Loucy (cell line): ENCODE measurements at regions not wholly inside any gene's neighbourhood (a gene's known extent, or its start where the extent isn't known, plus 50 kb on each side); places are given as distances from the start of the nearest gene placed in this dataset.

ENCODE experiments used
- H2AFZ ChIP-seq: fragments of 200-600 bp; sonication (generic); 2 replicates; pipeline ENCODE4 v1.6.0; 2016; ENCODE audit warnings: antibody characterized with exemption, mild to moderate bottlenecking, low read length, moderate library complexity
- H3F3A ChIP-seq: fragments of 200-600 bp; 2 replicates; pipeline ENCODE4 v1.6.0; 2016; ENCODE audit warnings: antibody characterized with exemption, low read depth, mild to moderate bottlenecking
- H3K27me3 ChIP-seq: fragments of 200-600 bp; sonication (generic); 2 replicates; pipeline ENCODE4 v1.6.1; 2014; ENCODE audit warnings: low read length, mild to moderate bottlenecking; ENCODE audit not compliant: insufficient read depth, poor library complexity, severe bottlenecking
- H3K36me3 ChIP-seq: fragments of 200-600 bp; sonication (generic); 2 replicates; pipeline ENCODE4 v1.6.1; 2016; ENCODE audit warnings: low read length; ENCODE audit not compliant: insufficient read depth
- H3K4me1 ChIP-seq: fragments of 200-600 bp; sonication (generic); 2 replicates; pipeline ENCODE4 v1.5.1; 2014; ENCODE audit warnings: low read length, mild to moderate bottlenecking; ENCODE audit not compliant: insufficient read depth, poor library complexity, severe bottlenecking
- H3K4me2 ChIP-seq: fragments of 200-600 bp; sonication (generic); 2 replicates; pipeline ENCODE4 v1.6.0; 2014; ENCODE audit warnings: antibody characterized with exemption, low read length, low read depth, mild to moderate bottlenecking; ENCODE audit not compliant: poor library complexity, severe bottlenecking
- H3K4me3 ChIP-seq: fragments of 200-600 bp; sonication (generic); 2 replicates; pipeline ENCODE4 v1.5.1; 2014; ENCODE audit warnings: low read length, mild to moderate bottlenecking, mixed read lengths; ENCODE audit not compliant: poor library complexity, severe bottlenecking
- H3K79me2 ChIP-seq: fragments of 200-600 bp; sonication (generic); 2 replicates; pipeline ENCODE4 v1.6.1; 2014; ENCODE audit warnings: low read length; ENCODE audit not compliant: insufficient read depth
- H3K9ac ChIP-seq: fragments of 200-600 bp; sonication (generic); 2 replicates; pipeline ENCODE4 v1.6.0; 2014; ENCODE audit warnings: mild to moderate bottlenecking, low read depth, low read length, moderate library complexity; ENCODE audit not compliant: poor library complexity, severe bottlenecking
- H3K9me2 ChIP-seq: fragments of 200-600 bp; sonication (generic); replicated peaks from 2 replicates; pipeline ENCODE4 v1.6.1; 2016; ENCODE audit warnings: low read depth, low read length, mixed read lengths
- H3K9me3 ChIP-seq: fragments of 200-600 bp; sonication (generic); 2 replicates; pipeline ENCODE4 v1.6.1; 2014; ENCODE audit warnings: mild to moderate bottlenecking, antibody characterized with exemption, low read length, low read depth; ENCODE audit not compliant: insufficient read depth
- H4K20me1 ChIP-seq: fragments of 200-600 bp; sonication (generic); 2 replicates; pipeline ENCODE4 v1.6.0; 2014; ENCODE audit warnings: antibody characterized with exemption, low read length, mild to moderate bottlenecking; ENCODE audit not compliant: insufficient read depth, poor library complexity, severe bottlenecking
- EZH2phosphoT487 ChIP-seq: fragments of 200-600 bp; IDR thresholded peaks from 2 replicates; pipeline ENCODE4 v1.6.1; 2018; ENCODE audit warnings: antibody characterized with exemption, mild to moderate bottlenecking, moderate library complexity, borderline replicate concordance
- TF ChIP-seq, protein P1 (sequence below): fragments of 200-600 bp; sonication (generic); conservative IDR thresholded peaks from 2 replicates; pipeline ENCODE4 v1.5.1; 2014; ENCODE audit warnings: mild to moderate bottlenecking, antibody characterized with exemption, low read length

DNA sequence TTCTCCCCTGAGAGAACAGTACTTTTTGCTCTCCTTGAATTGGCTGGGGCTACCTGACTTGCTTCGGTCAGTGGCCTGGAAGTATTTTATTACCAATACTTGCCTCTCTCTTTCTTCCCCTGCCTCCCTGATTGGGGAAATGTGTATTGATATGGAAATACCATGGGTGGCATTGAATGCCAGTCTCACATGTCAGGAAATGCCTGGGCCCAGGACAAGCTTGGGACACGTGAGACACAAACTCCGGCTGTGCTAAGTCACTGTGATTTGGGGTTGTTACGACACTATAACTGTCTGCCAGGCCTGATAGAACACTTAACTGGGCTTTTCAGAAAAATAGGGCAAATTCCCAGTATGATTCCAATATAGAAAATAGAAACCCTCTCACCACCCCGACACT is 238.3 kb downstream of the GADD45G start:
- no peak overlapping the region for H3K4me2 ChIP-seq
- H3K4me3 ChIP-seq = no peak overlapping the region
- no peaks in the 10 kb centered on the region for H4K20me1 ChIP-seq
- no peaks in the 10 kb centered on the region for H3K27me3 ChIP-seq
- no peak overlapping the region for H3K9ac ChIP-seq
- H3K9me3 ChIP-seq = no peaks in the 10 kb centered on the region
- H3K36me3 ChIP-seq = no peaks in the 10 kb centered on the region
- H3K4me1 ChIP-seq = no peaks in the 10 kb centered on the region
- H3K9me2 ChIP-seq = no peaks in the 10 kb centered on the region
- H3K79me2 ChIP-seq = no peaks in the 10 kb centered on the region
- no peak overlapping the region for H2AFZ ChIP-seq
- TF ChIP-seq EZH2phosphoT487 = no peak
- TF ChIP-seq, protein P1, sequence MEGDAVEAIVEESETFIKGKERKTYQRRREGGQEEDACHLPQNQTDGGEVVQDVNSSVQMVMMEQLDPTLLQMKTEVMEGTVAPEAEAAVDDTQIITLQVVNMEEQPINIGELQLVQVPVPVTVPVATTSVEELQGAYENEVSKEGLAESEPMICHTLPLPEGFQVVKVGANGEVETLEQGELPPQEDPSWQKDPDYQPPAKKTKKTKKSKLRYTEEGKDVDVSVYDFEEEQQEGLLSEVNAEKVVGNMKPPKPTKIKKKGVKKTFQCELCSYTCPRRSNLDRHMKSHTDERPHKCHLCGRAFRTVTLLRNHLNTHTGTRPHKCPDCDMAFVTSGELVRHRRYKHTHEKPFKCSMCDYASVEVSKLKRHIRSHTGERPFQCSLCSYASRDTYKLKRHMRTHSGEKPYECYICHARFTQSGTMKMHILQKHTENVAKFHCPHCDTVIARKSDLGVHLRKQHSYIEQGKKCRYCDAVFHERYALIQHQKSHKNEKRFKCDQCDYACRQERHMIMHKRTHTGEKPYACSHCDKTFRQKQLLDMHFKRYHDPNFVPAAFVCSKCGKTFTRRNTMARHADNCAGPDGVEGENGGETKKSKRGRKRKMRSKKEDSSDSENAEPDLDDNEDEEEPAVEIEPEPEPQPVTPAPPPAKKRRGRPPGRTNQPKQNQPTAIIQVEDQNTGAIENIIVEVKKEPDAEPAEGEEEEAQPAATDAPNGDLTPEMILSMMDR = no peak
- no peaks in the 10 kb centered on the region for H3F3A ChIP-seq

DNA sequence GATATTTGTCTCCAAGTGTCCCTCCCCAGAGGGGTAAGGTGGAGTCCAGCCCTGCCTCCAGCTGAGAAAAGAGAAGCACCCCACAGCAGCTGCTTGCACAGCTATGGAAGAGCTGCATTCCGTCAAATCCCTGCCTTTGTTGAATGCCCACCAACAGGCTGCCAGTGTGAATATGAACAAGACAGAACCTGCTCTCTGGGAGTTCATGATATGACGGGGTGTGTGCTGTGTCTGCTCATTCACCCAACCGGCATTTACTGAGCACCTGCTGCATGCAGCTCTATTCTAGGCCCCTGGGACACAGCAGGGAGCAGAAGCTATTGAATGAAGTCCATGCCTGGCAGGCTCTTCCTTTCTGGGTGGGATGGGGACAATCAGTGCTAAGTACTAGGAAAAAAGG is 238.8 kb downstream of the GADD45G start:
- no peaks in the 10 kb centered on the region for H3K9me3 ChIP-seq
- no peaks in the 10 kb centered on the region for H3K27me3 ChIP-seq
- no peaks in the 10 kb centered on the region for H3K36me3 ChIP-seq
- H3K4me1 ChIP-seq = no peaks in the 10 kb centered on the region
- no peaks in the 10 kb centered on the region for H3K9me2 ChIP-seq
- no peaks in the 10 kb centered on the region for H3K79me2 ChIP-seq
- TF ChIP-seq EZH2phosphoT487 = no peak
- TF ChIP-seq, protein P1 = no peak
- H3K9ac ChIP-seq = no peak overlapping the region
- H3K4me2 ChIP-seq = no peak overlapping the region
- no peak overlapping the region for H2AFZ ChIP-seq
- H3F3A ChIP-seq = no peaks in the 10 kb centered on the region
- no peak overlapping the region for H3K4me3 ChIP-seq
- no peaks in the 10 kb centered on the region for H4K20me1 ChIP-seq

DNA sequence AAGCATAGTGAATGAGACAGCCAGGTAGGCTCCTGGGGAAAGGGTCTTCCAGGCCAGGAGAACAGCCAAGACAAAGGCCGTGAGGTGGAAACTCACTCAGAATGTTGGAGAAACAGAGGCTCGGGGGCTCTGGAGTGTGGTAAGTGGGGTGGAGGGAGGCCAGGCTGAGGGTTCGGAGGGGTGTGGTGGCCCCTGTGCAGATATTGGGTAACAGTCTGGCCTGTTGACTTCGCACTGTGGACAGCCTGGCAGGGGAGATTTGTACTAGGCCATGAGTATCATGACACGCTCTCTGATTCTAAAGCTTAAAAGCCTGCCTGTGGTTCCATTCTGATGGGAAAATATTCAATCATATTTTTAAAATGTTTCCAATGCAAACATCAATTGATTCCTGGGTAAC is 239.3 kb downstream of the GADD45G start:
- H3K27me3 ChIP-seq = no peaks in the 10 kb centered on the region
- no peaks in the 10 kb centered on the region for H4K20me1 ChIP-seq
- H3K9me2 ChIP-seq = no peaks in the 10 kb centered on the region
- H2AFZ ChIP-seq = no peak overlapping the region
- no peaks in the 10 kb centered on the region for H3F3A ChIP-seq
- no peaks in the 10 kb centered on the region for H3K36me3 ChIP-seq
- H3K4me3 ChIP-seq = no peak overlapping the region
- TF ChIP-seq, protein P1 = no peak
- TF ChIP-seq EZH2phosphoT487 = no peak
- no peaks in the 10 kb centered on the region for H3K79me2 ChIP-seq
- H3K4me2 ChIP-seq = no peak overlapping the region
- no peaks in the 10 kb centered on the region for H3K4me1 ChIP-seq
- H3K9ac ChIP-seq = no peak overlapping the region
- no peaks in the 10 kb centered on the region for H3K9me3 ChIP-seq
